ENCODE measurements at regions not wholly inside any gene's neighbourhood (a gene's known extent, or its start where the extent isn't known, plus 50 kb on each side); places are given as distances from the start of the nearest gene placed in this dataset.

DNA sequence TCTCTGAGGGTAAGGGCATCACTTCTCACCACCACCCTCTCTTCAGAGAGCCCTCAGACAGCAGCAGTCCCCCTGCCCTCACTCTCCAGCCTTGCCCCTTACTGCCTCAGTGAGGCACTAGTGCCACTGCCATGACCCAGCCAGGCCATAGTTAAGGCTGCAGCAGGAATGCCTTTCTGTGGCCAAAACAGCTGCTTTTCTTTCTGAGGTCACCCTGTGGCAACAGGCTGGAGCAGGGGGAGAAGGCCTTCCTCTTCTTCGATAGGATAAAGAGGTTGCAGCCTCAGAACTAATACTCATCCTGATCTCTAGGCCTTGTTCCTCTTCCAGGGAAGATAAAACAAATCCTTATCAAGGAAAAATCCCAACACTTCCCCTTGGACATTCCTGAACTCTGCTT lies 56.8 kb upstream of the ECI2 start:
- TF ChIP-seq, protein P1, sequence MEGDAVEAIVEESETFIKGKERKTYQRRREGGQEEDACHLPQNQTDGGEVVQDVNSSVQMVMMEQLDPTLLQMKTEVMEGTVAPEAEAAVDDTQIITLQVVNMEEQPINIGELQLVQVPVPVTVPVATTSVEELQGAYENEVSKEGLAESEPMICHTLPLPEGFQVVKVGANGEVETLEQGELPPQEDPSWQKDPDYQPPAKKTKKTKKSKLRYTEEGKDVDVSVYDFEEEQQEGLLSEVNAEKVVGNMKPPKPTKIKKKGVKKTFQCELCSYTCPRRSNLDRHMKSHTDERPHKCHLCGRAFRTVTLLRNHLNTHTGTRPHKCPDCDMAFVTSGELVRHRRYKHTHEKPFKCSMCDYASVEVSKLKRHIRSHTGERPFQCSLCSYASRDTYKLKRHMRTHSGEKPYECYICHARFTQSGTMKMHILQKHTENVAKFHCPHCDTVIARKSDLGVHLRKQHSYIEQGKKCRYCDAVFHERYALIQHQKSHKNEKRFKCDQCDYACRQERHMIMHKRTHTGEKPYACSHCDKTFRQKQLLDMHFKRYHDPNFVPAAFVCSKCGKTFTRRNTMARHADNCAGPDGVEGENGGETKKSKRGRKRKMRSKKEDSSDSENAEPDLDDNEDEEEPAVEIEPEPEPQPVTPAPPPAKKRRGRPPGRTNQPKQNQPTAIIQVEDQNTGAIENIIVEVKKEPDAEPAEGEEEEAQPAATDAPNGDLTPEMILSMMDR (conservative IDR thresholded peaks at IDR 0.05), result no peak
- TF ChIP-seq ZFX (IDR thresholded peaks at IDR 0.05), result no peak
